OCI-LY7 (cell line): ENCODE measurements at regions not wholly inside any gene's neighbourhood (a gene's known extent, or its start where the extent isn't known, plus 50 kb on each side); places are given as distances from the start of the nearest gene placed in this dataset.

ENCODE experiments used
- BruUV-seq: library from RNA; stranded (reverse); fragments of 400-500 nt; replicated peaks from 2 replicates; lab custom pipeline; 2021; lab: Mats Ljungman, UMichigan
- CTCF ChIA-PET: fragments of 300-600 bp; sonication (Branson Sonifier 250); formaldehyde crosslinking; loops from one replicate; lab custom pipeline; 2022; ENCODE audit warnings: antibody characterized with exemption; ENCODE audit not compliant: unreplicated experiment; lab: Charles Lee
- POLR2A ChIA-PET: fragments of 300-600 bp; sonication (Branson Sonifier 250); formaldehyde crosslinking; loops from one replicate; lab custom pipeline; 2022; ENCODE audit warnings: antibody characterized with exemption; lab: Charles Lee
- DNase-seq: peaks from one replicate; pipeline ENCODE4 v3.0.0-alpha.2; 2015; ENCODE audit warnings: low spot score
- H2AFZ ChIP-seq: fragments of 200-600 bp; sonication (generic), shearing (Covaris generic); 2 replicates; pipeline ENCODE4 v1.6.1; 2014; ENCODE audit warnings: mild to moderate bottlenecking, antibody characterized with exemption, low read length, moderate library complexity
- H3K27ac ChIP-seq: fragments of 200-600 bp; sonication (generic); 2 replicates; pipeline ENCODE4 v1.5.1; 2014; ENCODE audit warnings: mixed run types, low read depth, mild to moderate bottlenecking, moderate library complexity, low read length, inconsistent platforms; ENCODE audit not compliant: poor library complexity, severe bottlenecking
- H3K36me3 ChIP-seq: fragments of 200-600 bp; sonication (generic); 2 replicates; pipeline ENCODE4 v1.6.1; 2014; ENCODE audit warnings: mild to moderate bottlenecking, antibody characterized with exemption, low read length, moderate library complexity, mixed read lengths; ENCODE audit not compliant: insufficient read depth
- H3K4me1 ChIP-seq: fragments of 200-600 bp; sonication (generic); 2 replicates; pipeline ENCODE4 v1.5.1; 2014; ENCODE audit warnings: mild to moderate bottlenecking, low read length; ENCODE audit not compliant: insufficient read depth, poor library complexity, severe bottlenecking
- H3K4me2 ChIP-seq: fragments of 200-600 bp; sonication (generic); 2 replicates; pipeline ENCODE4 v1.6.1; 2014; ENCODE audit warnings: mild to moderate bottlenecking, low read length
- H3K4me3 ChIP-seq: fragments of 200-600 bp; sonication (generic); 2 replicates; pipeline ENCODE4 v1.5.1; 2014; ENCODE audit warnings: mild to moderate bottlenecking, low read depth, low read length; ENCODE audit not compliant: poor library complexity, severe bottlenecking
- H3K79me2 ChIP-seq: fragments of 200-600 bp; sonication (generic); 2 replicates; pipeline ENCODE4 v1.6.1; 2016; ENCODE audit warnings: low read depth, mild to moderate bottlenecking, low read length, moderate library complexity, mixed read lengths; ENCODE audit not compliant: insufficient read depth
- H3K9me2 ChIP-seq: fragments of 200-600 bp; sonication (generic); 2 replicates; pipeline ENCODE4 v1.6.1; 2016; ENCODE audit warnings: mild to moderate bottlenecking, low read length, mixed read lengths; ENCODE audit not compliant: insufficient read depth
- H3K9me3 ChIP-seq: fragments of 200-600 bp; sonication (generic); 2 replicates; pipeline ENCODE4 v1.6.1; 2014; ENCODE audit warnings: mild to moderate bottlenecking, mixed run types, low read length, mixed read lengths
- H4K20me1 ChIP-seq: fragments of 200-600 bp; sonication (generic); 2 replicates; pipeline ENCODE4 v1.6.1; 2014; ENCODE audit warnings: mild to moderate bottlenecking, antibody characterized with exemption, low read length, moderate library complexity, mixed read lengths; ENCODE audit not compliant: insufficient read depth
- EZH2phosphoT487 ChIP-seq: fragments of 200-600 bp; sonication (generic); IDR thresholded peaks from 2 replicates; pipeline ENCODE4 v1.6.1; 2018; ENCODE audit warnings: low read depth, borderline replicate concordance, mild to moderate bottlenecking, mixed run types, antibody characterized with exemption, low read length, moderate library complexity, mixed read lengths
- intact Hi-C: fragments of 100-400 bp; cut with micrococcal nuclease; formaldehyde crosslinking; loops from one replicate; pipeline ENCODE4 v1.10.0; 2022; ENCODE audit not compliant: unreplicated experiment
- TF ChIP-seq, protein P1 (sequence below): fragments of 200-600 bp; sonication (generic); conservative IDR thresholded peaks from 2 replicates; pipeline ENCODE4 v1.5.1; 2014; ENCODE audit warnings: mild to moderate bottlenecking, antibody characterized with exemption, low read length, moderate library complexity, mixed read lengths

DNA sequence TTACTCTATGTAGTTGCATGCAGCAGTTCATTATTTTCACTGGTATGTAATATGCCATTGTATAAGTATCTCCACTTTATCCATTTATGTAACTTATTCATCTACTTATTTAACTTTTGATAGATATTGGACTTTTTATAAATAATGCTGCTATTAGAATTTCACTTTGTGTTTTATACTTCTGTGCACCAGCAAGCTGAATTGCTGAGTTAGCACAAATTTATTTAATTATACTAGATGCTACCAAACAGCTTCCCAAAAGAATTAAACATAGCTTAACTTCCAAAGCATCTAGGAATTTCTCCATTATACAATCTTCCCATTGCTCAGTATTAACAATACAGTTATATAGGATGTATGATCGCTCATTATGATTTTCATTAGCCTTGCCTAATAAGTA, 308.0 kb upstream of the FKBP1C start:
- H3K4me2 ChIP-seq, result no peak overlapping the region
- no peak for DNase-seq
- BruUV-seq, result no TSS peak
- H3K4me1 ChIP-seq, result no peaks in the 10 kb centered on the region
- no peaks in the 10 kb centered on the region for H4K20me1 ChIP-seq
- no peak overlapping the region for H2AFZ ChIP-seq
- TF ChIP-seq, protein P1, sequence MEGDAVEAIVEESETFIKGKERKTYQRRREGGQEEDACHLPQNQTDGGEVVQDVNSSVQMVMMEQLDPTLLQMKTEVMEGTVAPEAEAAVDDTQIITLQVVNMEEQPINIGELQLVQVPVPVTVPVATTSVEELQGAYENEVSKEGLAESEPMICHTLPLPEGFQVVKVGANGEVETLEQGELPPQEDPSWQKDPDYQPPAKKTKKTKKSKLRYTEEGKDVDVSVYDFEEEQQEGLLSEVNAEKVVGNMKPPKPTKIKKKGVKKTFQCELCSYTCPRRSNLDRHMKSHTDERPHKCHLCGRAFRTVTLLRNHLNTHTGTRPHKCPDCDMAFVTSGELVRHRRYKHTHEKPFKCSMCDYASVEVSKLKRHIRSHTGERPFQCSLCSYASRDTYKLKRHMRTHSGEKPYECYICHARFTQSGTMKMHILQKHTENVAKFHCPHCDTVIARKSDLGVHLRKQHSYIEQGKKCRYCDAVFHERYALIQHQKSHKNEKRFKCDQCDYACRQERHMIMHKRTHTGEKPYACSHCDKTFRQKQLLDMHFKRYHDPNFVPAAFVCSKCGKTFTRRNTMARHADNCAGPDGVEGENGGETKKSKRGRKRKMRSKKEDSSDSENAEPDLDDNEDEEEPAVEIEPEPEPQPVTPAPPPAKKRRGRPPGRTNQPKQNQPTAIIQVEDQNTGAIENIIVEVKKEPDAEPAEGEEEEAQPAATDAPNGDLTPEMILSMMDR, result no peak
- TF ChIP-seq EZH2phosphoT487, result no peak
- no peak overlapping the region for H3K4me3 ChIP-seq
- H3K79me2 ChIP-seq, result no peaks in the 10 kb centered on the region
- H3K9me2 ChIP-seq, result no peaks in the 10 kb centered on the region
- no peak overlapping the region for H3K27ac ChIP-seq
- H3K36me3 ChIP-seq, result no peaks in the 10 kb centered on the region
- ChIA-PET CTCF (no interaction called here), POLR2A (no interaction called here)
- no peaks in the 10 kb centered on the region for H3K9me3 ChIP-seq
- intact Hi-C loops, result no loop called here

DNA sequence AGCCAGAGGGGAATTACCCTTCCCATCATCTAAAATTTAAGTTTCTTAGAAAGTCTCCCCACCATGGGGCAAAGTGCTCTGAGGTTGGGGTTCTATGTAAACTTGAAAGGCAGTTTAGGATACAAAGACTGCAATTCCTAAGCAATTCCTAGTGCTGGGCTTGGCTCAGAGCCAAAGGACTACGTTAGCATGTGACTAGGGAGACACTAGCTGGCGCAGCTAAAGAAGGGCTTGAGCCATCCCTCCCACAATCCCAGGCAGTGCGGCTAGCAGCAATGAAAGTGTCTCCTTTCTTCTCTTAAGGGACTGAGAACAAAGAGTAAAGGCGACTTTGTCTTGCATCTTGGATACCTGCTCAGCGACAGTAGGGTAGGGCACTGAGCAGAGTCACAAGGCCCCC, 306.6 kb upstream of the FKBP1C start:
- intact Hi-C loops, result no loop called here
- no peak for DNase-seq
- Histone ChIP-seq H4K20me1 (no peaks in the 10 kb centered on the region), H3K27ac (no peak overlapping the region), H2AFZ (no peak overlapping the region), H3K36me3 (no peaks in the 10 kb centered on the region), H3K4me1 (no peaks in the 10 kb centered on the region), H3K9me2 (no peaks in the 10 kb centered on the region), H3K79me2 (no peaks in the 10 kb centered on the region), H3K4me3 (no peak overlapping the region), H3K9me3 (no peaks in the 10 kb centered on the region), H3K4me2 (no peak overlapping the region)
- ChIA-PET POLR2A (no interaction called here), CTCF (no interaction called here)
- no TSS peak for BruUV-seq
- TF ChIP-seq, protein P1, result no peak
- no peak for TF ChIP-seq EZH2phosphoT487

DNA sequence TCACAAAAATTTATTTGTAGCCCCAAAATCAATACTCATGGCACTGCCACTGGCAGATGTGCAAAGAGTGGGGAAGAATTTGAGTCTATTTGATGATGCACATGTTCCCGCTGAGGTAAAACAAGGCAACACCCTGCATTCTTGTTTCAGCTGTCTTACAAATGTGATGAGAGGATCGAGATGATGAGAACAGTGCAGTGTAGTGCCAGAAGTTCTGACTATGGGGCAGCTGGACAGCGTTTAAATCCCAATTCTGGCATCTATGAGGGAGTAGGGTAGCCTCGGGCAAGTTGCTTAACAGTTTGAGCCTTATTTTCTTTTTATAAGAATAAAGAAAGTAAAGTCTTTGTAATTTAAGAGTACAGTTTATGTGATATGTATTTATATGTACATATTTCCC, 296.7 kb upstream of the FKBP1C start:
- H2AFZ ChIP-seq, result no peak overlapping the region
- no peaks in the 10 kb centered on the region for H3K36me3 ChIP-seq
- H3K4me1 ChIP-seq, result no peaks in the 10 kb centered on the region
- no peak overlapping the region for H3K4me3 ChIP-seq
- intact Hi-C loops, result no loop called here
- DNase-seq, result no peak
- no peaks in the 10 kb centered on the region for H3K79me2 ChIP-seq
- H3K9me3 ChIP-seq, result no peaks in the 10 kb centered on the region
- BruUV-seq, result no TSS peak
- H4K20me1 ChIP-seq, result no peaks in the 10 kb centered on the region
- POLR2A ChIA-PET, result no interaction called here
- no peaks in the 10 kb centered on the region for H3K9me2 ChIP-seq
- no peak for TF ChIP-seq EZH2phosphoT487
- TF ChIP-seq, protein P1, result no peak
- H3K4me2 ChIP-seq, result no peak overlapping the region
- CTCF ChIA-PET, result no interaction called here
- no peak overlapping the region for H3K27ac ChIP-seq
